22Rv1 (cell line): ENCODE measurements at regions not wholly inside any gene's neighbourhood (a gene's known extent, or its start where the extent isn't known, plus 50 kb on each side); places are given as distances from the start of the nearest gene placed in this dataset.

Experiments used
- CTCF ChIP-seq: fragments of 450-650 bp; IDR thresholded peaks from 2 replicates; pipeline ENCODE4 v1.5.1; 2017; ENCODE audit warnings: mild to moderate bottlenecking
- ZFX ChIP-seq: fragments of 450-650 bp; IDR thresholded peaks from 2 replicates; pipeline ENCODE4 v1.6.1; 2017; ENCODE audit warnings: antibody characterized with exemption, borderline replicate concordance

GRCh38 chr5:154697371-154697770 lies 57.8 kb upstream of the LARP1 start:
- no peak for TF ChIP-seq CTCF
- TF ChIP-seq ZFX = no peak
